ENCODE measurements at regions not wholly inside any gene's neighbourhood (a gene's known extent, or its start where the extent isn't known, plus 50 kb on each side); places are given as distances from the start of the nearest gene placed in this dataset.

GRCh38 chr9:26687421-26687820, 205.2 kb downstream of the CAAP1 start:
- Histone ChIP-seq H3K9ac (ENCODE audit: insufficient read depth in 1 of 2, low read length in 2 of 2) (no peak overlapping the region), H3K9me3 (ENCODE audit: control insufficient read depth in 4 of 4, insufficient read depth in 3 of 4, low read length in 3 of 4) (no peaks in the 10 kb centered on the region), H3K27ac (ENCODE audit: low read depth in 1 of 2, low read length in 1 of 2) (no peak overlapping the region), H3K4me3 (no peak overlapping the region), H3K36me3 (ENCODE audit: control insufficient read depth in 4 of 4, insufficient read depth in 4 of 4, low read length in 4 of 4) (no peaks in the 10 kb centered on the region), H3K27me3 (ENCODE audit: control insufficient read depth in 3 of 3, insufficient read depth in 3 of 3, low read length in 2 of 3) (no peaks in the 10 kb centered on the region), H3K4me1 (ENCODE audit: control insufficient read depth in 5 of 5, insufficient read depth in 5 of 5, low read length in 5 of 5) (no peaks in the 10 kb centered on the region)
- 17 to 37% methylated on average over 2 of the region's 2 CpGs for WGBS, 2 donors
- ATAC-seq (ENCODE audit: insufficient read depth, low FRiP score) (no peak), DNase-seq (peak in 1 of 3 donors; percentile 8)
- TF ChIP-seq, protein P1, sequence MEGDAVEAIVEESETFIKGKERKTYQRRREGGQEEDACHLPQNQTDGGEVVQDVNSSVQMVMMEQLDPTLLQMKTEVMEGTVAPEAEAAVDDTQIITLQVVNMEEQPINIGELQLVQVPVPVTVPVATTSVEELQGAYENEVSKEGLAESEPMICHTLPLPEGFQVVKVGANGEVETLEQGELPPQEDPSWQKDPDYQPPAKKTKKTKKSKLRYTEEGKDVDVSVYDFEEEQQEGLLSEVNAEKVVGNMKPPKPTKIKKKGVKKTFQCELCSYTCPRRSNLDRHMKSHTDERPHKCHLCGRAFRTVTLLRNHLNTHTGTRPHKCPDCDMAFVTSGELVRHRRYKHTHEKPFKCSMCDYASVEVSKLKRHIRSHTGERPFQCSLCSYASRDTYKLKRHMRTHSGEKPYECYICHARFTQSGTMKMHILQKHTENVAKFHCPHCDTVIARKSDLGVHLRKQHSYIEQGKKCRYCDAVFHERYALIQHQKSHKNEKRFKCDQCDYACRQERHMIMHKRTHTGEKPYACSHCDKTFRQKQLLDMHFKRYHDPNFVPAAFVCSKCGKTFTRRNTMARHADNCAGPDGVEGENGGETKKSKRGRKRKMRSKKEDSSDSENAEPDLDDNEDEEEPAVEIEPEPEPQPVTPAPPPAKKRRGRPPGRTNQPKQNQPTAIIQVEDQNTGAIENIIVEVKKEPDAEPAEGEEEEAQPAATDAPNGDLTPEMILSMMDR (IDR thresholded peaks at IDR 0.05; ENCODE audit: control extremely low read depth, extremely low read depth) = no peak

- peak; percentile 31 for ATAC-seq (ENCODE audit: insufficient read depth, low FRiP score)
- H3K27me3 ChIP-seq (ENCODE audit: control insufficient read depth in 3 of 3, insufficient read depth in 3 of 3, low read length in 2 of 3) = no peaks in the 10 kb centered on the region
- no peaks in the 10 kb centered on the region for H3K4me1 ChIP-seq (ENCODE audit: control insufficient read depth in 5 of 5, insufficient read depth in 5 of 5, low read length in 5 of 5)
- no peak overlapping the region for H3K4me3 ChIP-seq
- no peak overlapping the region for H3K27ac ChIP-seq (ENCODE audit: low read depth in 1 of 2, low read length in 1 of 2)
- no peak for DNase-seq
- H3K9ac ChIP-seq (ENCODE audit: insufficient read depth in 1 of 2, low read length in 2 of 2) = no peak overlapping the region
- TF ChIP-seq, protein P1 (IDR thresholded peaks at IDR 0.05; ENCODE audit: control extremely low read depth, extremely low read depth) = no peak
- H3K9me3 ChIP-seq (ENCODE audit: control insufficient read depth in 4 of 4, insufficient read depth in 3 of 4, low read length in 3 of 4) = no peaks in the 10 kb centered on the region
- WGBS, 2 donors = 78 to 89% methylated on average over 2 of the region's 2 CpGs
- no peaks in the 10 kb centered on the region for H3K36me3 ChIP-seq (ENCODE audit: control insufficient read depth in 4 of 4, insufficient read depth in 4 of 4, low read length in 4 of 4)
Observed at GRCh38 chr9:26685818-26686217, 206.8 kb downstream of the CAAP1 start.

DNA sequence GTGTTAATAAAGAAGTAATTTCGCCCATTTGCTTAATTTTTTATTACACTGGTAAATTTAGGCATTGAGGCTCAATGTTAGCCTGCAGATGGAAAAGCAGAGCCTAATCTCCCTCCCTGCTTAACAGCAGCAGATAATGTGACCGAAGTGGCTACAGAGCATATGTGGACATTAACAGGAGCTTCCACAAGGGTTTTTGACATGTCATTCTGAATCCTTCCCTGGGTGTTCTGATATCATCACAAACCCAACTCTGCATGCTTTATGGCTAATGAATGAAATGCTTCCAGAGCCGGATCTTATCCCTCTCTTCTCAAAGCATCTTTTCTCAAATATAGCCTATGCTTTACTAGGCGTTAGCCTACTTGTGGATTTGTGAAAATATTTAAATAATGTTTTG, 208.6 kb downstream of the CAAP1 start:
- DNase-seq = no peak
- H3K4me3 ChIP-seq = no peak overlapping the region
- H3K9ac ChIP-seq (ENCODE audit: insufficient read depth in 1 of 2, low read length in 2 of 2) = no peak overlapping the region
- no peaks in the 10 kb centered on the region for H3K36me3 ChIP-seq (ENCODE audit: control insufficient read depth in 4 of 4, insufficient read depth in 4 of 4, low read length in 4 of 4)
- ATAC-seq (ENCODE audit: insufficient read depth, low FRiP score) = no peak
- H3K4me1 ChIP-seq (ENCODE audit: control insufficient read depth in 5 of 5, insufficient read depth in 5 of 5, low read length in 5 of 5) = no peaks in the 10 kb centered on the region
- TF ChIP-seq, protein P1 (IDR thresholded peaks at IDR 0.05; ENCODE audit: control extremely low read depth, extremely low read depth) = no peak
- no peaks in the 10 kb centered on the region for H3K27me3 ChIP-seq (ENCODE audit: control insufficient read depth in 3 of 3, insufficient read depth in 3 of 3, low read length in 2 of 3)
- no peaks in the 10 kb centered on the region for H3K9me3 ChIP-seq (ENCODE audit: control insufficient read depth in 4 of 4, insufficient read depth in 3 of 4, low read length in 3 of 4)
- 92 to 94% methylated on average over 4 of the region's 4 CpGs for WGBS, 2 donors
- no peak overlapping the region for H3K27ac ChIP-seq (ENCODE audit: low read depth in 1 of 2, low read length in 1 of 2)

DNA sequence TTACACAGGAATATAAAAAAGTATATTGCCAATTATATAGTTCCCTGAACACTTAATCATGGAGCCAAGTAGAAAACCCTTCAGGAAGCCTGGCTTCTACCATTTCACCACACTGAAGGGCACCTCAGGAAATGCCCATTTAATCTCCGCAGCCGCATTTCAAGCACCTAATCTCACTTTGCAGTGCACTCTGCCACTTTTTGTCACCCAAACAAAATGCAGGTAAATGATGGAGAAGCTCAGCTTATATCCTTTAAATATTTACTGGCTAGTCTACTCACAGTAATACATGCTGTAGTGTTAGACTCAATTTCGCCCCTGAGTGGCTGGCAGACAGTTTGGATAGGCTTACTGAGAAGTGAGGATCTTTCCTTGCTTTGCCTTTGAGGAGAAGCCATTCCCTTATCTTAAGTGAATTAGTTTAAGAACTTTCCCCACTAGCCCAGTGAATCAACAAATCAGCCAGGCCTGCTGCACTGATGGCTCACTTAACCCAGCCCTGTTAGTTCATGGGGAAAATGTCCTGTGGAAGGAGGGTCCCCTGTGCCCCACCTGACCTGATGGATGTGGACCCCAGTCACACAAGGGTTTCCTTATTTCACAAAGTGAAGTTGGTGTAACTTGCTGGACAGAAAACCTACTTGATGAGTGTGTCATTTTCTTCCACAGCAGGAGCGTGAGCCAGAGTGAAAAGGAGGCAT, 209.7 kb downstream of the CAAP1 start:
- DNase-seq = no peak
- no peak overlapping the region for H3K4me3 ChIP-seq
- no peaks in the 10 kb centered on the region for H3K36me3 ChIP-seq (ENCODE audit: control insufficient read depth in 4 of 4, insufficient read depth in 4 of 4, low read length in 4 of 4)
- WGBS, 2 donors = 59 to 70% methylated on average over 4 of the region's 4 CpGs
- no peak overlapping the region for H3K27ac ChIP-seq (ENCODE audit: low read depth in 1 of 2, low read length in 1 of 2)
- no peak for ATAC-seq (ENCODE audit: insufficient read depth, low FRiP score)
- TF ChIP-seq, protein P1 (IDR thresholded peaks at IDR 0.05; ENCODE audit: control extremely low read depth, extremely low read depth) = no peak
- H3K9me3 ChIP-seq (ENCODE audit: control insufficient read depth in 4 of 4, insufficient read depth in 3 of 4, low read length in 3 of 4) = no peaks in the 10 kb centered on the region
- H3K27me3 ChIP-seq (ENCODE audit: control insufficient read depth in 3 of 3, insufficient read depth in 3 of 3, low read length in 2 of 3) = no peaks in the 10 kb centered on the region
- no peak overlapping the region for H3K9ac ChIP-seq (ENCODE audit: insufficient read depth in 1 of 2, low read length in 2 of 2)
- no peaks in the 10 kb centered on the region for H3K4me1 ChIP-seq (ENCODE audit: control insufficient read depth in 5 of 5, insufficient read depth in 5 of 5, low read length in 5 of 5)

All from lung (tissue), 11 donors.